Astrocyte of the spinal cord (primary cell): ENCODE measurements at regions not wholly inside any gene's neighbourhood (a gene's known extent, or its start where the extent isn't known, plus 50 kb on each side); places are given as distances from the start of the nearest gene placed in this dataset.
A peak's percentile ranks its signal among the peaks of the same experiment; 100 is the strongest.
"Not testable (repeated sequence)": the region's sequence is repeated elsewhere in the genome, so short reads cannot be mapped to it uniquely, and the experiment has no call there.

ENCODE experiments used
- DNase-seq: peaks from one replicate; pipeline ENCODE4 v3.0.0; 2011; ENCODE audit warnings: low read depth, low spot score
- H3K4me3 ChIP-seq: 2 replicates; pipeline ENCODE4 v1.5.1; 2011; ENCODE audit warnings: low read depth, mild to moderate bottlenecking, low read length, moderate library complexity
- CTCF ChIP-seq: IDR thresholded peaks from 2 replicates; pipeline ENCODE4 v1.5.1; 2012; ENCODE audit warnings: low read depth, mild to moderate bottlenecking, low read length, inconsistent platforms
- in situ Hi-C: cut with HindIII; loops from 2 replicates; pipeline ENCODE4 v1.10.0; 2017; ENCODE audit warnings: low sequenced_read_pairs

GRCh38 chr11:34001557-34002064, 49.9 kb upstream of the CAPRIN1 start:
- in situ Hi-C loops: no loop called here
- no peak for DNase-seq
- H3K4me3 ChIP-seq: no peak overlapping the region
- TF ChIP-seq CTCF: no peak

GRCh38 chr11:33999393-33999792, 52.1 kb upstream of the CAPRIN1 start:
- in situ Hi-C loops: no loop called here
- no peak for DNase-seq
- H3K4me3 ChIP-seq: no peak overlapping the region
- TF ChIP-seq CTCF: no peak

- H3K4me3 ChIP-seq: no peak overlapping the region
- TF ChIP-seq CTCF: no peak
- DNase-seq: no peak
- in situ Hi-C loops: no loop called here
Measured at GRCh38 chr11:33997584-33998251, 53.8 kb upstream of the CAPRIN1 start.

GRCh38 chr11:33996498-33997454, 54.8 kb upstream of the CAPRIN1 start:
- in situ Hi-C loops: no loop called here
- DNase-seq: peak; percentile 64
- no peak overlapping the region for H3K4me3 ChIP-seq
- peak; percentile 83 for TF ChIP-seq CTCF

- DNase-seq: no peak
- no peak overlapping the region for H3K4me3 ChIP-seq
- TF ChIP-seq CTCF: no peak
- in situ Hi-C loops: no loop called here
Measured at GRCh38 chr11:33994937-33995336, 56.6 kb upstream of the CAPRIN1 start.

GRCh38 chr11:33991136-33991535, 60.4 kb upstream of the CAPRIN1 start:
- DNase-seq, H3K4me3 ChIP-seq, in situ Hi-C loops: not testable (repeated sequence)

GRCh38 chr11:33990131-33990530, 61.4 kb upstream of the CAPRIN1 start:
- DNase-seq, in situ Hi-C loops: not testable (repeated sequence)

More at GRCh38 chr11:33990131-33990530, 61.4 kb upstream of the CAPRIN1 start:
- H3K4me3 ChIP-seq: not testable (repeated sequence)
